ENCODE measurements at regions not wholly inside any gene's neighbourhood (a gene's known extent, or its start where the extent isn't known, plus 50 kb on each side); places are given as distances from the start of the nearest gene placed in this dataset.
"Not testable (repeated sequence)": the region's sequence is repeated elsewhere in the genome, so short reads cannot be mapped to it uniquely, and the experiment has no call there.

- DNase-seq (ENCODE audit: low read depth, low spot score): no peak
These were observed 967.2 kb upstream of the AMELY start for GRCh38 chrY:7878719-7879118.

- DNase-seq (ENCODE audit: low read depth, low spot score): no peak
These were observed 965.9 kb upstream of the AMELY start for GRCh38 chrY:7877458-7877857.

DNA sequence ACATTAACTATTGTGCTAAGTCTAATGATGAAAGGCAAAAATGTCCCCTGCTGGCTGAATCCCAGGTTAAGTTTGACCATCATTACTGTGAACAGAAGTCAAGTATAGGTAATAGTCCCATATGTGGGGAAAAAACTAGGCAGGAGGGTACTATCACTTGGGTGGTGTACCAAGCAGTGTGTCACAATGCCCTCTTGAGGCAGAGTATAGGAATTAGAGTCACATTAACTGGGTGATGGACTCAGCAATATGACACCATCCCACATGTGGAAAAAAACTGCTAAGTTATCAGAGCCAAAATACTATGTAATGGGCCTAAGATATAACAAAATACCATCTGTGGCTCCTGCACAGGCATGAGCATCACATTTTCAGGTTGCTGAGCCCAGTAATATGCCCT is 962.5 kb upstream of the AMELY start:
- no peak for DNase-seq (ENCODE audit: low read depth, low spot score)

DNA sequence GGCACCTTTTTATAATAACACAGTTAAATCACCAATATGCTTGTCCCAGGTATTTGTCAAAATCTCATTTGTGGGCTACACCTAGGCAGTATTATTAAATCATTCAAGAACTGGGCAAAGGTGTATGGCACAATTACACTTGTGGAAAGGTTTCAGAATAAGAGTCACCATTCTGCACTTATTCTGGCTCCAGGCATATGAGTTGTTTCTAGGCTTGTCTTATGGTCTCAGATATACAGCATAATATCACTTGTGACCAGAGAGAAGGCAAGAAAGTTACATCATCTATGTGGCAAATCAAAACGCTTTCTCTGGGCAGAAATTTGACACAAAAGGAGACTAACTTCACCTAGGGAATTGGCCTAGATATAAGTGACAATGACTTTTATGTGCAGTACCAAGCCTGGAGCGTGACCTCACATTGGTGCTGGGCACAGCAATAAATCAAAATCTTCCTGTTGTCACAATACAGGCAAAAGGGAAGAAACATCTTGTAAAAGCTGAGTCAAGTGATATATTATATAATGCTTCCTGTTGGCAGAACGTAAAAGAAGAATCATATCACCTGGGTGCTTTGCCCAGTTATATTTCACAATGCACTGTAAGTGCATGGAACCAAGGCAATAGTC is 959.9 kb upstream of the AMELY start:
- DNase-seq (ENCODE audit: low read depth, low spot score): no peak

DNA sequence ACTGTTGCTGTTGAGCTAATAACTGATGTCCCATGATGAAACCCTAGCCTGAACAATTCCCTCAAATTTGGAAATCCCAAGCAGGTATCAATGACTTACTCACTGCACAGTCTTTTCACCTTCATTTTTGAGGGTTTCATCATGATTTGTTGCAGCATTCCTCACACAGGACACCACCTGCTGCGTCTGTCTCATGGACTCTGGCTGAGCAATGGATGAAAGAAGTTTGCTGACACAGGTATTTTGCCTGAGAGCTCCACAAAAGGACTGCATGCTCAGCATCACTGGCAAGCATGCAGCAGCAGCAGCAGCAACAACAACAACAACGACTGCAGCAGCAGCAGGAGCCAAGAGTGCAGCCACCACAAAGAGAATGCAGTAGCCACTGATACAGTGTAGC is 955.4 kb upstream of the AMELY start:
- DNase-seq (ENCODE audit: low read depth, low spot score): no peak

DNA sequence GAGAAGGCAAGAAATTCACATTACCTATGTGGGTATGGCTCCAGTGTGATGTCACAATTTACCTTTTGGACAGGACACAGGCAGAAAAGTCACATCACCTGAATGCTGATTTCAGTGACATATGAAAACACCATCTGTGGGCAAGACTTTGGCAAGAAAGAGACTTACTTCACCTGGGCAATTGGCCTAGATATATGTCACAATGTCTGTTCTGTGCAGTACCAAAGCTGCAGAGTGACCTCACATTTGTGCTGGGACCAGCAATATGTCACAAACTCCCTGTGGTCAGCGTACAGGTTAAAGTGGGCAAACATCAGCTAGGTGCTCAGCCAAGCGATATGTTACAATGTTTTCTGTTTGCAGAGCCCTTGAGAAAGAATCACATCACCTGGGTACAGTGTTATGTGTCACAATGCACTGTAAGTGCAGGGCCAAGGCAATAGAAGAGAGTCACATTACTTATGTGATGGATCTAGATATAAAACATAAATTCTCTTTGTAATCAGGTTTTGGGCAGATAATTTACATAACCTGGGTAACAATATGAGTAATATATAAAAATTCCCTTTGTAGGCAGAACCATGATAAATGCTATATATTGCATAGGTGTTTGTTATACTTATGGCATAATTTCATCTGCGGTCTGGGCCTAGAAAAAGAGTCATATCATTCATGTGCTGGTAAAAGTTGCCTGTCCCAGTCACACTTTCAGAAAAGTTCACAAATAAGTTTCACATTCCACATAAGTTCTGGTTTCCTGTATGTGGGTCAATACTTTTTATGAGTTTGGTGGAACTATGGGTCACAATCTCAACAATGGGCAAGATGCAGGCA is 949.4 kb upstream of the AMELY start:
- DNase-seq (ENCODE audit: low read depth, low spot score): no peak

GRCh38 chrY:7850191-7850590 is 938.6 kb upstream of the AMELY start:
- DNase-seq (ENCODE audit: low read depth, low spot score): no peak

DNA sequence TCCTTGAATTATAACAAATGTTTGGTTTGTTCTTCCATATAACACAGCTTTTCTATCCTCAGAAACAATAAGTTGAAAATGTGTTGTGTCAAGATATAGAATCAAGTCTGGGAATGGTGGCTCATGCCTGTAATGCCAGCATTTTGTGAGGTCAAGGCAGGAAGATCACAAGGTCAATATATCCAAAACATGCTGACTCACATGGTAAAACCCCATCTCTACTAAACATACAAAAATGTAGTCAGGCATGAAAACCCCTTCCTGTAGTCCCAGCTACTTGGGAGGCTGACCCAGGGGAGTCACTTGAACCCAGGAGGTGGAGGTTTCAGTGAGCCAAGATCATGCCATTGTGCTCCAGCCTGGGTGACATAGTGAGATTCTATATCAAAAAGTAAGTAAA is 934.2 kb upstream of the AMELY start:
- DNase-seq (ENCODE audit: low read depth, low spot score): no peak

DNA sequence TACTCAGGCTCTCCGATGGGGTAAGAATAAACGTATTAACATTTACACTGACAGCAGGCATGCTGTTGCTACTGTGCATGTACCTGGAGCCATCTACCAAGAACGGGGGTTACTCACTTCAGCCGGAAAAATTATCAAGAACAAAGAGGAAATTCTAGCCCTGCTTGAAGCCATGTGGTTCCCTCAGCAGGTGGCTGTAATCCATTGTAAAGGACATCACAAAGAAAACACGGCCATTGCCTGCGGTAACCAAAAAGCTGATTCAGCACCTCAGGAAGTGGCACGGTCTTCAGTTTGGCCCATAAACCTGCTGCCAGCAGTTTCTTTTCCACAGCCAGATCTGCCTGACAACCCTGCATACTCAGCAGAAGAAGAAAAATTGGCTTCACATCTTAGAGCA is 925.5 kb upstream of the AMELY start:
- DNase-seq (ENCODE audit: low read depth, low spot score): peak; percentile 33

- DNase-seq (ENCODE audit: low read depth, low spot score): no peak
These were observed 924.8 kb upstream of the AMELY start for GRCh38 chrY:7836366-7836765.

DNA sequence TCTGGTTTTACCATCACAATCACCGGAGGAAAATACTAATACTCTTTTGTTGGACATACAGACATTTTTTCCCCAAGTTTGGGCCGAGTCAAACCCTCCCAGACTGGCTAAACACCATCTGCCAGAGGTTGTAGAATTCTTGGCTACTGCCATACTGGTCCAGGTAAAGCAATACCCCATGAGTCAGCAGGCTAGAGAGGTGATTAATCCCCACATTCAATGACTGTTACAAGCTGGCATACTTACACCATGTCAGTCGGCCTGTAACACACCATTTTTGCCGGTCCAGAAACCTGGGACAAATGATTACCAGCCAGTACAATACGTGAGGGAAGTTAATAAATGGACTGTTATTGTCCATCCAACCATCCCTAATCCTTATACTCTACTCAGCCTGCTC is 923.9 kb upstream of the AMELY start:
- DNase-seq (ENCODE audit: low read depth, low spot score): no peak

GRCh38 chrY:7834284-7834683 is 922.7 kb upstream of the AMELY start:
- no peak for DNase-seq (ENCODE audit: low read depth, low spot score)

DNA sequence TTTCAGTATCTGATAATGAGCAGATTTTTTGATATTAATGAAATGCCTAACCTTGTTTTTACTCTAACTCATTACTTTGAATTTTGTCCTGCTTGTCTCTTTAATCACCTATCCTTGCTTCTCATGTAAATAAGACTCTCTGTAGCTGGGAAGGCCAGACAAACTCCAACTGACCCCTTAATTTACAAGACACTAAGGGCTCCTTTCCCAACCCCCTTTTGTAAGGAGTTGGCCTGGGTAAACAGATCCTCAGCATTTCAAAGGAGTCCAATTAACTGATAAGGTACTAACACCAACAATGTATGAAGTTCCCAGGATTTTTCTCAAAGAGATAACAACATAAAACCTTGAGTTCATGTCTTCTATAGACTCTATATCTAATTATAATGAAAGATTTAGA is 919.3 kb upstream of the AMELY start:
- DNase-seq (ENCODE audit: low read depth, low spot score): not testable (repeated sequence)

- DNase-seq (ENCODE audit: low read depth, low spot score): no peak
These were observed 915.0 kb upstream of the AMELY start for GRCh38 chrY:7826533-7826932.

- no peak for DNase-seq (ENCODE audit: low read depth, low spot score)
These were observed 914.3 kb upstream of the AMELY start for GRCh38 chrY:7825874-7826273.

DNA sequence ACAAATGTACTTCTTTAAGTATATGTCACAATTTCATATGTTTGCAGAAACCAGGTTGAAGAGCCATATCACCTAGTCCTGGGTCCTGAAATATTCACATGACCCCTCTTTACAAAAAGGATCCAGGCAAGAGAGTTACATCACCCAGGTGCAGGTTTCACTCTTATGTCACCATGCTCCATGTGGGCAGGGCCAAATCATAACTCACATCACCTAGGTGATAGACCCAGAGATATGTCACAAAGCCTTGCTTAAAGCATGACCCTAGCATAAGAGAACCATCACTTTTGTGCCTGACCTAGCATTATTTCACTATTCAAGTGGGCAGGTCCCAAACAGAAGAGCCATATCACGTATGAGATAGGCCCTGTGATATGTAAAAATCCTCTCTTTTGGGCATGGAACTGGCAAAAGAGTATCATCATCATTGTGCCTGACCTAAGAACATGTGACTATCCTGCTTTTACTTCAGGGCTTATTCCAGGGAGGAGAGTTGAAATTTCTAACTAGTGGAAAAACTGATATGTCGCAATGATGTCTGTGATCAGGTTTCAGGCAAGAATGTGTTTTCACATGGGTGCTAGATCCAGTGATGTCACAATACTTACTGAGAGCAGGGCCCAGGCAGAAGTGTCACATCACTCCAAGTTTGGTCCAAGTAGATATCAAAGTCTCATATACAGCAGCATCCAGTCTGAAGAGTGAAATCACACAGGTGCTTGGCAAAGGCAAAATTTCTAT is 909.9 kb upstream of the AMELY start:
- DNase-seq (ENCODE audit: low read depth, low spot score): no peak

DNA sequence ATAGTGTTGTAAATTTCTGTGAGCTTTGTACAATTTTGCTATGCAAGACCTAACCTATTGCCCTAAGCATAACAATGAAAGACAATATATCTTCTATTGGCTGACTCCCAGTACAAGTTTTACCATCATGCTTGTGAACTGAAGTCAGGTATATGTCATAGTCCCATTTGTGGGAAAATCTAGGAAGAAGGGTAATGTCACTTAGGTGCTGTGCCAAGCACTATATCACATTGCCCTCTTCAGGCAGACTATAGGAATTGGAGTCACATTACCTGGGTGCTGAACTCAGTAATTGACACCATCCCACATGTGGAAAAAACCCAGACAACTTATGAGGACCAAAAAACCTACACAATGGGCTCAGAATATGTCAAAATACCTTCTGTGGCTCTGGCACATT is 907.4 kb upstream of the AMELY start:
- DNase-seq (ENCODE audit: low read depth, low spot score): no peak

- DNase-seq (ENCODE audit: low read depth, low spot score): no peak
These were observed 905.0 kb upstream of the AMELY start for GRCh38 chrY:7816567-7816966.

DNA sequence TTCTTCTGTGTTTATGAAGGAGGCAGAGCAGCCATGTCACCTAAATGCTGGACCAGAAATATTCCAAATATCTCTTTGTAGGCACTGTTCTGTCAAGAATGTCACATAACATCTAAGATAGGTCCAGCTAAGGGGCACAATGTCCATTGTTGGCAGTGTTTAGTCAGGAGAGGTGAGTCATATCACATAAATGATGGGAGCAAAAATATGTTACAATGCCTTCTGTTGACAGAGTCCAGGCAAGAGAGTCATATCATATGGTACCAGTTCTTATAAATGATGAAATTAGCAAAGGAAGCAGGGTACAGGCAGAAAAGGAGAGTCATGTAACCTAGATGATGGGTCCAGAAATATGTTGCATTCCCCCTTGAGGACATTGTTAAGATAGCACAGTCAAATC is 904.4 kb upstream of the AMELY start:
- no peak for DNase-seq (ENCODE audit: low read depth, low spot score)

- DNase-seq (ENCODE audit: low read depth, low spot score): no peak
These were observed 903.7 kb upstream of the AMELY start for GRCh38 chrY:7815285-7815684.

DNA sequence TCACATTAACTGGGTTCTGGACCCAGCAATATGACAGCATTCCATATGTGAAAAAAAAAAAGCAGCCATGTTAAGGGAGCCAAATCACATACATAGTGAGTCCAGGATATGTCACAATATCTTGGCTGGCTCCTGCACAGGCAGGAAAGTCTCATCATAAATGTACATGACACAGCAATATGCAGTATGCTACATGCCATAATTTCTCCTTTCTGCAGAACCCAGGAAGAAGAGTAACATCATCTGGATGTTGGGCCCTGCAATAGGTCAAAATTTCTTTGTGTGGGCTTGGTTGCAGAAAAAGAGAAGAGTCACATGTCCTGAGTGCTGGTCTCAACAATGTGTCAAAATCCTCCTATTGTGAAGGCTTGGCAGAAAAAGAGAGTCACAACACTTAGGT is 902.8 kb upstream of the AMELY start:
- DNase-seq (ENCODE audit: low read depth, low spot score): no peak

GRCh38 chrY:7810359-7810758 is 898.8 kb upstream of the AMELY start:
- no peak for DNase-seq (ENCODE audit: low read depth, low spot score)

DNA sequence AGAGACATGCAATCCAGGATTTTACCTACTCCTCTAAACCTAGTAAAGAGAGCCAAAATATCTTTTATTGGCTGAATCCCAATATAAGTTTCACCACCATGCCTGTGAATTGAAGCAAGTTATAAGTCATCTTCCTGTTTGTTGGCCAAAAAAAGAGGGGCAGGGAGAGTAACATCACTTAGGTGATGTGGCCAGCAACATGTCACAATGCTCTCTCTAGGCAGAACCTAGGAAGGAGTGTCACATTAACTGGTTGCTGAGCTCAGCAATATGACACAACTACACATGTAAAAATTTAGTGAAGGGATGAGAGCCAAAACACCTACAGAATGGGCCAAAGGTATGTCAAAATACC is 895.9 kb upstream of the AMELY start:
- DNase-seq (ENCODE audit: low read depth, low spot score): no peak
